ENCODE measurements at regions not wholly inside any gene's neighbourhood (a gene's known extent, or its start where the extent isn't known, plus 50 kb on each side); places are given as distances from the start of the nearest gene placed in this dataset.
"Not testable (repeated sequence)": the region's sequence is repeated elsewhere in the genome, so short reads cannot be mapped to it uniquely, and the experiment has no call there.

- Histone ChIP-seq H3K4me1 (no peaks in the 10 kb centered on the region), H3K4me3 (no peak overlapping the region), H3K27ac (no peak overlapping the region), H3K27me3 (ENCODE audit: low read depth) (no peaks in the 10 kb centered on the region), H3K9me3 (no peaks in the 10 kb centered on the region), H3K36me3 (no peaks in the 10 kb centered on the region)
- intact Hi-C loops (cut with DNase I): no loop called here
- ATAC-seq: no peak
- no peak for DNase-seq
- no peak for TF ChIP-seq CTCF (IDR thresholded peaks at IDR 0.05)
Observed at GRCh38 chr5:84869675-84870074, 485.0 kb upstream of the EDIL3 start.

- H3K27ac ChIP-seq; H3K9me3 ChIP-seq; H3K27me3 ChIP-seq (ENCODE audit: low read depth); H3K4me1 ChIP-seq; DNase-seq; ATAC-seq; H3K4me3 ChIP-seq; H3K36me3 ChIP-seq; intact Hi-C loops (cut with DNase I): not testable (repeated sequence)
Observed at GRCh38 chr5:84863936-84864335, 479.3 kb upstream of the EDIL3 start.

GRCh38 chr5:84863020-84863419 is 478.3 kb upstream of the EDIL3 start:
- TF ChIP-seq CTCF (IDR thresholded peaks at IDR 0.05): no peak
- no peaks in the 10 kb centered on the region for H3K9me3 ChIP-seq

GRCh38 chr5:84862132-84862531 is 477.5 kb upstream of the EDIL3 start:
- Histone ChIP-seq H3K4me3 (no peak overlapping the region), H3K4me1 (no peaks in the 10 kb centered on the region), H3K36me3 (no peaks in the 10 kb centered on the region), H3K27me3 (ENCODE audit: low read depth) (no peaks in the 10 kb centered on the region), H3K27ac (no peak overlapping the region), H3K9me3 (no peaks in the 10 kb centered on the region)
- ATAC-seq (no peak), DNase-seq (no peak)
- intact Hi-C loops (cut with DNase I): no loop called here
- TF ChIP-seq CTCF (IDR thresholded peaks at IDR 0.05): no peak

More at GRCh38 chr5:84863020-84863419, 478.3 kb upstream of the EDIL3 start:
- H3K4me3 ChIP-seq: no peak overlapping the region
- no peaks in the 10 kb centered on the region for H3K36me3 ChIP-seq
- no peak overlapping the region for H3K27ac ChIP-seq
- no peaks in the 10 kb centered on the region for H3K4me1 ChIP-seq
- intact Hi-C loops (cut with DNase I): no loop called here
- no peak for DNase-seq
- no peak for ATAC-seq
- H3K27me3 ChIP-seq (ENCODE audit: low read depth): no peaks in the 10 kb centered on the region

GRCh38 chr5:84861306-84861705 is 476.6 kb upstream of the EDIL3 start:
- Histone ChIP-seq H3K9me3 (no peaks in the 10 kb centered on the region), H3K27ac (no peak overlapping the region), H3K27me3 (ENCODE audit: low read depth) (no peaks in the 10 kb centered on the region), H3K4me3 (no peak overlapping the region), H3K4me1 (no peaks in the 10 kb centered on the region), H3K36me3 (no peaks in the 10 kb centered on the region)
- DNase-seq (no peak), ATAC-seq (no peak)
- intact Hi-C loops (cut with DNase I): no loop called here
- TF ChIP-seq CTCF (IDR thresholded peaks at IDR 0.05): no peak

GRCh38 chr5:84859056-84859455 is 474.4 kb upstream of the EDIL3 start:
- Histone ChIP-seq H3K27me3 (ENCODE audit: low read depth) (no peaks in the 10 kb centered on the region), H3K9me3 (no peaks in the 10 kb centered on the region), H3K4me1 (no peaks in the 10 kb centered on the region), H3K4me3 (no peak overlapping the region), H3K27ac (no peak overlapping the region), H3K36me3 (no peaks in the 10 kb centered on the region)
- ATAC-seq (no peak), DNase-seq (no peak)
- intact Hi-C loops (cut with DNase I): no loop called here
- no peak for TF ChIP-seq CTCF (IDR thresholded peaks at IDR 0.05)
